ENCODE measurements at regions not wholly inside any gene's neighbourhood (a gene's known extent, or its start where the extent isn't known, plus 50 kb on each side); places are given as distances from the start of the nearest gene placed in this dataset.
"Not testable (repeated sequence)": the region's sequence is repeated elsewhere in the genome, so short reads cannot be mapped to it uniquely, and the experiment has no call there.

DNA sequence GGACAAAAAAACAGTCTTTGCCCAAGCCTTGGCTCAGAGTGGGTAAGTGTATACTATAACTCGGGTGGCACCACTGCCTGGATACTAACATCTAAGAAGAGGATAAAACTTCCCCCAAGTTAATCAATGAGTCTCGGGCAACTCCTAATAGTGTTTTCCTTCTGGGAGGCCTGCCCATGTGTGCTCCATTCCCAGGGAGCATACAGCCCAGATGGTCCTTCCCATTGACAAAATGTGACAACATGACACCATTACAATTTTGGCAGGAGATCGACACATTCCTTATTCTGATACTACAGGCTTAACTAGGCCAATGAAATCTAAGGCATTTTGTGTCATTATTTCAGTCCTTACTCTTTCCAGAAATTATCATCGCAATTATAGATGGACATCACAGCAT, 52.7 kb upstream of the CRIM1 start:
- no peak for DNase-seq

DNA sequence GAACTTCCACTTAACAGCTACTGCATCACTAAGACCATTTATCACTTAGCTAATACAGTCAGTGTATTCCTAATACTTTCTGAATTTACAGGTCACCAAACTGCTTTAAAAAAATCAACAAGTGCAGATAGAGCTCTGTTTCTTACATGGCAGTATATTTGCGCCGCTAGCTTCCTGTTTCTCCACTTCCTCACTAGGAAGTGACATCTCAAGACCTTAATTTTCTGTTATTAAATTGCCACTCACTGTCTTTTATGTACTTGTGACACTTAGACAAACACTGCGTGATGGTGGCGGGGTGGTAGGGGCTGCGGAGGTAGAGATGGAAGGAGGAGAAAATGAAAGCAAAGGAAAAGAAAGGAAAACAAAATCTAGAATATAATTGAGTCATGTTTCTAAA, 53.7 kb upstream of the CRIM1 start:
- no peak for DNase-seq

- DNase-seq = no peak
These were observed 54.9 kb upstream of the CRIM1 start for GRCh38 chr2:36300697-36301096.

GRCh38 chr2:36296798-36297197, 58.8 kb upstream of the CRIM1 start:
- DNase-seq = no peak

GRCh38 chr2:36294316-36294721, 61.3 kb upstream of the CRIM1 start:
- no peak for DNase-seq

DNA sequence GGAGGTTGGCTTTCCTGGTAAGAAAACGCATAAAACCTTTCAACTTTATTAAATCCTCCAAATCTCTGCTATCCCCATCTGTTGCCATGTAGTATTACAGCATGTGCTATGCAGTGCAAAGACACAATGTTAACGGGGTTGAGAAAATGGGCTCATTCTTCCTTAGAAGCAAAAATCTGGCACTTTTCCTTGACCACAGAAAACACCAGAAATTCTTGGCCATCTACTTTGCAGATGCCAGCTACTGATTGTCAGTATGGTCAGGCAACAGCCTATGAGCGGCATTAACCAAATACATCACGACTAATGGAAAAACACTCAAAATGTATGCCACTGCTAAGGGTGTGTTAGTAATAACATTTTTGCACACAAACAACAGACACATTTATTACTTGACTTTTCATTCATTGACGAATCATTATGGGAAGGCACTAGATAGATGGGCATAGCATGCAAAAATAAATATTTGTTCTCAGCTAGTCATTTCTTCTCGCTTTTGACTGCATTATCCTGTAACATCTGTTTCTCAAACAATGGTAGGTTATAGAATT, 65.2 kb upstream of the CRIM1 start:
- no peak for DNase-seq

DNA sequence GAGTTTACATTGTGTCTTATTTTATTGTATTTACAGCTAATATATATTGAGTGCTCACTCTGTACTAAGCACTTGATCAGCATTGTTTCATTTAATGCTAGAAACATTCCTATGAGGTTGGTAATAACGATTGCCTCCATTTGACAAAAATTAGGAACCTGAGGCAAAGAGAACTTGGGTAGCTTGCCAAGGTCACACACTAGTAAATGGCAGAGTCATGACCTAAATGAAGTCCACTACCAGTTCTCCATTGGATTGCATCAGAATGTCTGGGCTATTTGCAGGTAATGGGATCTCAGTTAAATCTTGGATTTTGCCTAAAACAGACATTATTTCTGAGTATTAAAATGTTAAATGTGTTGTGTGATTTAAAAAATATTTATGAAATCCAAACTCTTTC, 65.8 kb upstream of the CRIM1 start:
- DNase-seq = no peak

- no peak for DNase-seq
These were observed 68.0 kb upstream of the CRIM1 start for GRCh38 chr2:36287363-36288275.

GRCh38 chr2:36279506-36279905, 76.1 kb upstream of the CRIM1 start:
- DNase-seq = not testable (repeated sequence)

- no peak for DNase-seq
These were observed 77.6 kb upstream of the CRIM1 start for GRCh38 chr2:36277881-36278523.

- DNase-seq = no peak
These were observed 78.3 kb upstream of the CRIM1 start for GRCh38 chr2:36277146-36277808.

GRCh38 chr2:36271266-36271665, 84.3 kb upstream of the CRIM1 start:
- DNase-seq = no peak

DNA sequence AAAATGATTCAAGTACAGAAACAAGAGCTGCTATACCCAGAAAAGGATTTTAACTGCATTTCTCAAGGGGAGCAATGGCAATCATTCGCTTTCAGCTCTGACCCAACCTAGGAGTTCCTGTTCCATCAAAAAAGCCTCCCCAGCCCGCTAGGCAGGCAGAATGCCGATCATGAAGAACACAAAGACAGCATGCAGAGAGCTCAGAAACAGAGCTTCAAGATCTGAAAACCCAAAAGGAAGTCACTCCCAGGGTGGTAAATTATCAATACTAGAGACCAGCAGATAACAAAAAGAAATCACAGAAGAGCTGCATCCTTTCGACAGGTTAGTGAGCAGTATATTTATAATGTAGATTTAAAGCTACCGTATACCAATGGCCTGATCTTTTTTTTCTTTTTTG, 84.8 kb upstream of the CRIM1 start:
- DNase-seq = no peak

- no peak for DNase-seq
These were observed 88.4 kb upstream of the CRIM1 start for GRCh38 chr2:36267194-36267593.

DNA sequence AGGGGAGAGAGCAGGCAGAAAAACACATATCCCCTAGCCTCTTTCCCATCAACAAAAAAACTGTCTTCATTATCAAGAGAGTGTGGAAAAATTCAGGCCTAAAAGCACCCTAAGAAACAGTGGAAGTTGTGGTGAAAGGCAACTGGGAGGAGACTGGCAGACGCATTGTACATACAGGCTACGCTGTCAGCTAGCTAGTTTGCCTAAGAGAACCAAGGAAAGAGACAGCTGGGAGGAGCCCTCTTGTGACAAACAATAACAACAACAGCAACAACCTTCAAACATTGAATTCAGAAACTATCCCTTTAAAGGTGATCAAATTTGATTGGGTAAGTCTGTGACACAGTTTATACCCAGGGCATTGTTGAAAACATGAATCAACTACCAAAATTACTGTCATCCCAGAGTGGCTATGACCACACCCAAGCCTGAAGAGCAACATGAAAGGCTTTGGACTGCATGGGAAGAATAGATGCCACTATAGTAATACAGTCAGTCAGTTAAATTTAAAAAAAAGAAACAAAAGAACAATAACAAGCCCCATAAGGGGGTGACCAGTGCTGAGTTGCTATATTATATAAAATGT, 88.9 kb upstream of the CRIM1 start:
- DNase-seq = no peak

GRCh38 chr2:36262581-36262980, 93.0 kb upstream of the CRIM1 start:
- no peak for DNase-seq

GRCh38 chr2:36255863-36256262, 99.7 kb upstream of the CRIM1 start:
- no peak for DNase-seq

GRCh38 chr2:36253086-36253485, 102.5 kb upstream of the CRIM1 start:
- no peak for DNase-seq

GRCh38 chr2:36246320-36246990, 109.1 kb upstream of the CRIM1 start:
- DNase-seq = no peak

GRCh38 chr2:36245651-36246050, 109.9 kb upstream of the CRIM1 start:
- no peak for DNase-seq

- no peak for DNase-seq
These were observed 117.5 kb upstream of the CRIM1 start for GRCh38 chr2:36238106-36238505.

DNA sequence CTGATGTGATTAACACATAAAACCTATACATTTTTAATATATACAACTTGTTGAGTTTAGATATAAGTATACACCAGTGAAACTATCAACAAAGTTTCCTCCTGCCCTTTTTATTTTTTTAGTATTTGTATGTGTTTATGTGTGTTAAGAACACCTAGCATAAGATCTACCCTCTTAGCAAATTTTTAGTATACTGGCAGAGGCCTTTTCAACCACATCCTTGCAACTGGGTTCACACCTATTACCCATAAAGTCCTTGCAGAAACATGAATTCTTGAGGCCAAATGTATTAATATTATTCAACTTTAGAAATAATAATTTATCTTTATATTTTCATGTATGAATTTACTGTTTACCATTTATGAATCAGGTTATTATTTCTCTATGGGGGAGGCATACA, 119.7 kb upstream of the CRIM1 start:
- DNase-seq = no peak

GRCh38 chr2:36235426-36235825, 120.2 kb upstream of the CRIM1 start:
- no peak for DNase-seq

Measured in NCI-H1930 (cell line).